RWPE2 (cell line): ENCODE measurements at regions not wholly inside any gene's neighbourhood (a gene's known extent, or its start where the extent isn't known, plus 50 kb on each side); places are given as distances from the start of the nearest gene placed in this dataset.

ENCODE experiments used
- ATAC-seq: fragments of 200-7000 bp; cut with Tn5 transposase; 3 replicates; pipeline ENCODE4 v1.9.1; 2021; ENCODE audit warnings: low read depth
- DNase-seq: peaks from one replicate; pipeline ENCODE4 v3.0.0-alpha.2; 2020; ENCODE audit warnings: low spot score
- H3K27ac ChIP-seq: fragments of 450-650 bp; 2 replicates; pipeline ENCODE4 v1.5.1; 2017; ENCODE audit warnings: mild to moderate bottlenecking; ENCODE audit not compliant: poor library complexity, severe bottlenecking
- H3K27me3 ChIP-seq: fragments of 250-450 bp; sonication (Bioruptor Pico); 2 replicates; pipeline ENCODE4 v1.5.1; 2021; ENCODE audit warnings: mild to moderate bottlenecking, moderate library complexity; ENCODE audit not compliant: insufficient read depth, poor library complexity, severe bottlenecking
- H3K36me3 ChIP-seq: fragments of 250-450 bp; sonication (Bioruptor Pico); 2 replicates; pipeline ENCODE4 v1.5.1; 2020; ENCODE audit warnings: low read depth, mild to moderate bottlenecking, moderate library complexity
- H3K4me1 ChIP-seq: fragments of 250-450 bp; sonication (Bioruptor Pico); 2 replicates; pipeline ENCODE4 v1.5.1; 2021; ENCODE audit warnings: mild to moderate bottlenecking, moderate library complexity; ENCODE audit not compliant: insufficient read depth, poor library complexity, severe bottlenecking
- H3K4me3 ChIP-seq: fragments of 250-450 bp; sonication (Bioruptor Pico); 2 replicates; pipeline ENCODE4 v1.5.1; 2021; ENCODE audit warnings: mild to moderate bottlenecking, moderate library complexity; ENCODE audit not compliant: severe bottlenecking
- H3K9me3 ChIP-seq: fragments of 250-450 bp; sonication (Bioruptor Pico); 2 replicates; pipeline ENCODE4 v1.5.1; 2021; ENCODE audit warnings: mild to moderate bottlenecking, moderate library complexity; ENCODE audit not compliant: severe bottlenecking
- TF ChIP-seq, protein P1 (sequence below): fragments of 450-650 bp; IDR thresholded peaks from one replicate; pipeline ENCODE4 v1.5.1; 2017; ENCODE audit warnings: mild to moderate bottlenecking, moderate library complexity; ENCODE audit not compliant: poor library complexity, severe bottlenecking

GRCh38 chrX:51824061-51824460 is 69.4 kb upstream of the MAGED1 start:
- Histone ChIP-seq H3K4me3 (no peak overlapping the region), H3K9me3 (no peaks in the 10 kb centered on the region), H3K27me3 (no peaks in the 10 kb centered on the region), H3K36me3 (no peaks in the 10 kb centered on the region), H3K4me1 (no peaks in the 10 kb centered on the region), H3K27ac (no peak overlapping the region)
- TF ChIP-seq, protein P1, sequence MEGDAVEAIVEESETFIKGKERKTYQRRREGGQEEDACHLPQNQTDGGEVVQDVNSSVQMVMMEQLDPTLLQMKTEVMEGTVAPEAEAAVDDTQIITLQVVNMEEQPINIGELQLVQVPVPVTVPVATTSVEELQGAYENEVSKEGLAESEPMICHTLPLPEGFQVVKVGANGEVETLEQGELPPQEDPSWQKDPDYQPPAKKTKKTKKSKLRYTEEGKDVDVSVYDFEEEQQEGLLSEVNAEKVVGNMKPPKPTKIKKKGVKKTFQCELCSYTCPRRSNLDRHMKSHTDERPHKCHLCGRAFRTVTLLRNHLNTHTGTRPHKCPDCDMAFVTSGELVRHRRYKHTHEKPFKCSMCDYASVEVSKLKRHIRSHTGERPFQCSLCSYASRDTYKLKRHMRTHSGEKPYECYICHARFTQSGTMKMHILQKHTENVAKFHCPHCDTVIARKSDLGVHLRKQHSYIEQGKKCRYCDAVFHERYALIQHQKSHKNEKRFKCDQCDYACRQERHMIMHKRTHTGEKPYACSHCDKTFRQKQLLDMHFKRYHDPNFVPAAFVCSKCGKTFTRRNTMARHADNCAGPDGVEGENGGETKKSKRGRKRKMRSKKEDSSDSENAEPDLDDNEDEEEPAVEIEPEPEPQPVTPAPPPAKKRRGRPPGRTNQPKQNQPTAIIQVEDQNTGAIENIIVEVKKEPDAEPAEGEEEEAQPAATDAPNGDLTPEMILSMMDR: no peak
- no peak for DNase-seq
- ATAC-seq: no peak

DNA sequence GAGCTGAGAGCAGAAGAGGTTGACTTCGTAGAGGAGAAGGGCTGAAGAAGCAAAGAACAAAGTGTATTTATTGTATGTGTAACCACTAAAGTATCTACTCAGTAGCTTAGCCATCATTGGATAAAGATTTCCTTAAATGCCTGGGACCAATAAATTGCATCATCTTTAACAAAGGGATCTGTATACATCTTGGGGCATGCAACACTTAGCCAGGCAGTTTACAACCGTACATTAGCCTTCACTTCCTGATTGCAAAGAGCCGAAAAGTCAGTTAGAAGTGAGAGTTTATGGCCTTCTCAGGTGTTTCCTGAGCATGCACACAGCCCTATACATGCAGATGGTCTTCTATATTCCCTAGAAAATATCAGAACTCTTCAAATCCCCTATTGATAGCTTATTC is 68.0 kb upstream of the MAGED1 start:
- ATAC-seq: no peak
- Histone ChIP-seq H3K27ac (no peak overlapping the region), H3K4me1 (no peaks in the 10 kb centered on the region), H3K9me3 (no peaks in the 10 kb centered on the region), H3K4me3 (no peak overlapping the region), H3K27me3 (no peaks in the 10 kb centered on the region), H3K36me3 (no peaks in the 10 kb centered on the region)
- TF ChIP-seq, protein P1: no peak
- DNase-seq: no peak

DNA sequence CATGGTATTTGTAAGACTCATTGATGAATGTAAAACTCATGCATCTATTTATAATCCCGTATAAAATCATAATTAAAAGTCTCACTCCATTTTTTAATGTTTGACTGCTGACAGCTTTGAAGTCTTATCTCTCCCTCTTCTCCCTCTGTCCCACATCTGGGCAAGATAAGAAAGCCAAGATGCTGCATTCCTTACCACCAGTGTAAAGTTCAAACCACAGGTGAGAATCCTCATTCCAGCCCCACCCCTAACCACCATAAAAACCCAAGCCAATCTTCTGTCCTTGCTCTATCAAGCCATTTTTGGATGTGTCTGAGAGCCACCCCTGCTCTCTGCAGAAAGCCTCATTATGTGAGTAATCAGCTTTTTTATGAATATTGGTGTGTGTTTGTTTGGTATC is 59.3 kb upstream of the MAGED1 start:
- TF ChIP-seq, protein P1: no peak
- Histone ChIP-seq H3K27ac (no peak overlapping the region), H3K9me3 (no peaks in the 10 kb centered on the region), H3K36me3 (no peaks in the 10 kb centered on the region), H3K4me1 (no peaks in the 10 kb centered on the region), H3K4me3 (no peak overlapping the region), H3K27me3 (no peaks in the 10 kb centered on the region)
- DNase-seq (no peak), ATAC-seq (no peak)

DNA sequence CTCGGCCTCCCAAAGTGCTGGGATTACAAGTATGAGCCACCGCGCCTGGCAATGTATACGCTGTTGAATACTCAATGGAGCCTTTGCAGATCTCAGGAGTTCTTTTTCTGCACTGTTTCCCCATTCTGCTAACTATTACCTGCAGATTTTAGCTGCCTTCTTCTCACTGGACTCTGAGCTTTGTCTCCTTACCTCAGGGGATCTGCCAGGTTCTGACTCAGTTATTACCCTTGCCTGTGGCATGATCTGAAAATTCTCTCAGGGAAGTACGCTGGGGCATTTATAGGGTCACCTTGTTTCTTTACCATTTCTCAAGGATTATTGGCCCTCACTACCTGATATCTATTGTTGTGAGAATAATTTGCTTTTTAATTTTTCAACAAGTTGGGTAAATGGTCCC is 56.6 kb upstream of the MAGED1 start:
- TF ChIP-seq, protein P1: no peak
- H3K27ac ChIP-seq: no peak overlapping the region
- no peaks in the 10 kb centered on the region for H3K4me1 ChIP-seq
- no peaks in the 10 kb centered on the region for H3K27me3 ChIP-seq
- no peaks in the 10 kb centered on the region for H3K9me3 ChIP-seq
- no peak overlapping the region for H3K4me3 ChIP-seq
- no peaks in the 10 kb centered on the region for H3K36me3 ChIP-seq
- ATAC-seq: no peak
- no peak for DNase-seq

- H3K4me1 ChIP-seq: no peaks in the 10 kb centered on the region
- no peak for DNase-seq
- no peaks in the 10 kb centered on the region for H3K36me3 ChIP-seq
- H3K27me3 ChIP-seq: no peaks in the 10 kb centered on the region
- no peaks in the 10 kb centered on the region for H3K9me3 ChIP-seq
- TF ChIP-seq, protein P1: no peak
- no peak overlapping the region for H3K4me3 ChIP-seq
- ATAC-seq: no peak
- H3K27ac ChIP-seq: no peak overlapping the region
Observed at GRCh38 chrX:51837451-51837850, 56.0 kb upstream of the MAGED1 start.
